AG04450 (cell line): ENCODE measurements at regions not wholly inside any gene's neighbourhood (a gene's known extent, or its start where the extent isn't known, plus 50 kb on each side); places are given as distances from the start of the nearest gene placed in this dataset.

Experiments
- CTCF ChIA-PET: fragments of 300-600, 350-600 bp; formaldehyde crosslinking; extraction: SDS; loops from one replicate; lab custom pipeline; 2022; ENCODE audit warnings: antibody characterized with exemption, inconsistent platforms; lab: Charles Lee
- POLR2A ChIA-PET: fragments of 350-600 bp; formaldehyde crosslinking; extraction: SDS; loops from one replicate; lab custom pipeline; 2021; ENCODE audit warnings: antibody characterized with exemption, inconsistent platforms; lab: Yijun Ruan, JAX
- DNase-seq: peaks from one replicate; pipeline ENCODE4 v3.0.0-alpha.2; 2011; ENCODE audit warnings: low read depth, low spot score
- H3K27ac ChIP-seq: one replicate; pipeline ENCODE4 v1.5.1; 2012; ENCODE audit warnings: low read depth, low read length, control low read depth
- H3K27me3 ChIP-seq: one replicate; pipeline ENCODE4 v1.6.0; 2012; ENCODE audit warnings: low read length; ENCODE audit not compliant: control insufficient read depth, insufficient read depth
- H3K4me3 ChIP-seq: 2 replicates; pipeline ENCODE4 v1.5.1; 2011; ENCODE audit warnings: mild to moderate bottlenecking, low read depth, low read length, control low read depth
- H3K9me3 ChIP-seq: 2 replicates; pipeline ENCODE4 v1.5.1; 2012; ENCODE audit warnings: low read length; ENCODE audit not compliant: control insufficient read depth, insufficient read depth
- CTCF ChIP-seq: IDR thresholded peaks from 2 replicates; pipeline ENCODE4 v1.5.1; 2011; ENCODE audit warnings: low read depth, low read length, control low read depth, inconsistent platforms

GRCh38 chr13:58666331-58666730 is 1034.8 kb downstream of the PCDH17 start:
- H3K9me3 ChIP-seq = no peaks in the 10 kb centered on the region
- H3K27me3 ChIP-seq = no peaks in the 10 kb centered on the region
- POLR2A ChIA-PET = no interaction called here
- no peak overlapping the region for H3K27ac ChIP-seq
- CTCF ChIA-PET = no interaction called here
- DNase-seq = no peak
- H3K4me3 ChIP-seq = no peak overlapping the region
- no peak for TF ChIP-seq CTCF

DNA sequence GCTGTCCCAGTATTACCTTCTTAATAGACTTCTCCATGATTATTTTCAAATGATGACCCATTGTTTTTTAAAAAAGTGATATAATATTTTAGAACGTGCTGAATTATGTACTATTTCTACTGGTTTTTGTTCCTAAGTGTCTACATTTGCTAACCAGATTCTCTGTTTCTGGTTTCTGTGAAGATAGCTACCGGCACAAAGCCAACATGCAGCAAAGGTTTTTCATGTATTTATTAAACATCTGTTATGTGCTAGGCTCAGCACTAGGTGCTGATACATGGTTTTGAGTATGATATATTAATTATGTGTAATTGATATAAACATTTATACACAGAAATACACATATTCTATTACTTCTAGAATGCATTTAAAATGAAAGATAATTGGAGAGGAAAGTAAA is 1035.6 kb downstream of the PCDH17 start:
- Histone ChIP-seq H3K27ac (no peak overlapping the region), H3K9me3 (no peaks in the 10 kb centered on the region), H3K27me3 (no peaks in the 10 kb centered on the region), H3K4me3 (no peak overlapping the region)
- no peak for TF ChIP-seq CTCF
- ChIA-PET POLR2A (no interaction called here), CTCF (no interaction called here)
- no peak for DNase-seq

- POLR2A ChIA-PET = no interaction called here
- no peak for DNase-seq
- peaks cover 9% of the 10 kb centered on the region for H3K9me3 ChIP-seq
- no peak overlapping the region for H3K27ac ChIP-seq
- no peak for TF ChIP-seq CTCF
- H3K4me3 ChIP-seq = no peak overlapping the region
- CTCF ChIA-PET = no interaction called here
- no peaks in the 10 kb centered on the region for H3K27me3 ChIP-seq
These were observed 1048.6 kb downstream of the PCDH17 start for GRCh38 chr13:58680115-58680514.

DNA sequence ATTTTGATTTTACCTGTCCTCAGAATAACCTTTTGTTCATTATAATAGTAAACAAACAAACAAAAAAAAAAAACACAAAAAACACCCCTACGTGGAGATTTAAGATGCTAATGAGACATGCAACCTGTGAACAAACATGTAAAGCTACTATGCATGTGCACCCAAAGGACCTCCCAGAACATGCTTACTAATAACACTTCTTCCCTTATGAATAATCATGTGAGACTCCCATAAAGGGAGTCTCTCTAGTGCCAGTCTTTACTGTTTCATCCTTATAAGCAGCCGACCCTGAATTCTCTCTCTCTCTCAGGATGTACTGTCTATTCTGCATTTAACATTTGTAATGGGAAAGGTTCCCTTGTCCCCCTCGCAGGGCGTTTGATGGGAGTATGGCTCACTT is 1051.1 kb downstream of the PCDH17 start:
- no peaks in the 10 kb centered on the region for H3K27me3 ChIP-seq
- CTCF ChIA-PET = no interaction called here

GRCh38 chr13:58687148-58687547 is 1055.6 kb downstream of the PCDH17 start:
- ChIA-PET CTCF (no interaction called here), POLR2A (no interaction called here)
- peaks cover 13% of the 10 kb centered on the region for H3K9me3 ChIP-seq
- DNase-seq = no peak
- no peaks in the 10 kb centered on the region for H3K27me3 ChIP-seq
- no peak for TF ChIP-seq CTCF
- H3K4me3 ChIP-seq = no peak overlapping the region
- H3K27ac ChIP-seq = no peak overlapping the region

More for the DNA sequence above, 1051.1 kb downstream of the PCDH17 start:
- H3K27ac ChIP-seq = no peak overlapping the region
- no peak overlapping the region for H3K4me3 ChIP-seq
- H3K9me3 ChIP-seq = peaks cover 11% of the 10 kb centered on the region
- DNase-seq = no peak
- TF ChIP-seq CTCF = no peak
- POLR2A ChIA-PET = no interaction called here
